ENCODE measurements at regions not wholly inside any gene's neighbourhood (a gene's known extent, or its start where the extent isn't known, plus 50 kb on each side); places are given as distances from the start of the nearest gene placed in this dataset.
"Not testable (repeated sequence)": the region's sequence is repeated elsewhere in the genome, so short reads cannot be mapped to it uniquely, and the experiment has no call there.

DNA sequence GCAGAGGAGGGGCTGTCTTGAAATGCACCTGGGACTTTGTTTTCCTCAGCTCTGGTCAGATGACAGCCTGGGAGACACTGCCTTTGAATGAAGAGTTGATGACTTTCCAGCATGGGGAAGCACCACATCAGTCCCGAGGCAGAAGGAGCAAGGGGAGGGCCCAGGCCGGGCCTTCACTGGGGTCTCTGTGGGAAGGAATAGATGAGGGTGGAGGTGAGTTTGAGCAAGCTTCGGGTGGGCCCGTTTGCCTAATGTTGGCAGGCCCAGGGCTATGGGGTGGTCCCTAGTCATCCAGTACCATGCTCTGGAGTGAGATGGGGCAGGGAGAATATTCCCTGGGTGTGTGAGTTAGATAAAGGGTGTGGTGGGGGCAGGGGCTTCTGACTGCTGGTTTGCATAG, 100.4 kb upstream of the RUFY1 start:
- intact Hi-C loops (cut with micrococcal nuclease); ATAC-seq; in situ Hi-C loops (cut with MboI); H3K4me2 ChIP-seq (ENCODE audit: insufficient read depth, low read length); H3K4me3 ChIP-seq; POLR2A ChIA-PET; H3K79me2 ChIP-seq (ENCODE audit: control insufficient read depth, insufficient read depth, low read length); BruUV-seq (replicated peaks); FAIRE-seq; H3K27ac ChIP-seq (ENCODE audit: extremely low read depth, low read depth, low read length); H3K36me3 ChIP-seq (ENCODE audit: control insufficient read depth, insufficient read depth, low read length); H3K9ac ChIP-seq (ENCODE audit: insufficient read depth in 1 of 2, low read depth in 2 of 2, low read length in 2 of 2); CTCF ChIA-PET (ENCODE audit: low intra/inter-chr PET ratio); H3K9me1 ChIP-seq (ENCODE audit: control insufficient read depth, insufficient read depth, low read length); H4K20me1 ChIP-seq (replicated peaks; ENCODE audit: control insufficient read depth, insufficient read depth, low read length); H3K27me3 ChIP-seq (ENCODE audit: control insufficient read depth in 2 of 2, insufficient read depth in 2 of 2, low read length in 2 of 2); DNase-seq (ENCODE audit: extremely low read depth in 1 of 4, low spot score in 3 of 4); H2AFZ ChIP-seq (ENCODE audit: low read depth, low read length); H3K9me3 ChIP-seq (replicated peaks; ENCODE audit: control insufficient read depth, insufficient read depth, low read depth, low read length); H3K4me1 ChIP-seq (replicated peaks in 1 of 2; ENCODE audit: control insufficient read depth in 2 of 2, insufficient read depth in 2 of 2, low read length in 2 of 2): not testable (repeated sequence)
- 0% methylated on average over 4 of the region's 4 CpGs for WGBS (ENCODE audit: insufficient coverage, low coverage, missing lambda C conversion rate)

DNA sequence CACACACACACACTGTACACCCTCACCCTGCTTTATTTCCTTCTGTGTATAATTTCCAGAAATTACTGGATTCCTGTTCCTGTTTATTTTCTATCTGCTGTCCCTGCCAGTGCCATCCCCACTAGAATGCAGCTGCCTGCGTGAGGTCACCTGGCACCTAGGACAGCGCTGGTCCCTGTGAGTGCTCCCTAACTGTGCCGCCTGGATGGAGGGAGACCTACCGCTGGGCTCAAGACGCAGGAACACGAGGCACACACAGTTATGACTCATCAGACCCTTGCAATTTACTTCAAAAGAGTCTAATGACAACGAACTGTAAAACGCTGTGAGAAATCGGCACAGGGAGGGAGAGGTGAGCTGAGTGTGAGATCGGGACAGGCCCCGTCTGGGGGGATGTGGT, 102.1 kb upstream of the RUFY1 start:
- H3K9me1 ChIP-seq (ENCODE audit: control insufficient read depth, insufficient read depth, low read length); H3K4me2 ChIP-seq (ENCODE audit: insufficient read depth, low read length); H2AFZ ChIP-seq (ENCODE audit: low read depth, low read length); H3K4me3 ChIP-seq; in situ Hi-C loops (cut with MboI); FAIRE-seq; H3K27ac ChIP-seq (ENCODE audit: extremely low read depth, low read depth, low read length); DNase-seq (ENCODE audit: extremely low read depth in 1 of 4, low spot score in 3 of 4); POLR2A ChIA-PET; intact Hi-C loops (cut with micrococcal nuclease); H3K9ac ChIP-seq (ENCODE audit: insufficient read depth in 1 of 2, low read depth in 2 of 2, low read length in 2 of 2); H3K79me2 ChIP-seq (ENCODE audit: control insufficient read depth, insufficient read depth, low read length); H3K36me3 ChIP-seq (ENCODE audit: control insufficient read depth, insufficient read depth, low read length); ATAC-seq; H4K20me1 ChIP-seq (replicated peaks; ENCODE audit: control insufficient read depth, insufficient read depth, low read length); H3K4me1 ChIP-seq (replicated peaks in 1 of 2; ENCODE audit: control insufficient read depth in 2 of 2, insufficient read depth in 2 of 2, low read length in 2 of 2); H3K9me3 ChIP-seq (replicated peaks; ENCODE audit: control insufficient read depth, insufficient read depth, low read depth, low read length); BruUV-seq (replicated peaks); CTCF ChIA-PET (ENCODE audit: low intra/inter-chr PET ratio); H3K27me3 ChIP-seq (ENCODE audit: control insufficient read depth in 2 of 2, insufficient read depth in 2 of 2, low read length in 2 of 2): not testable (repeated sequence)
- WGBS (ENCODE audit: insufficient coverage, low coverage, missing lambda C conversion rate) = no CpG with 5 or more reads among the region's 11 CpGs

DNA sequence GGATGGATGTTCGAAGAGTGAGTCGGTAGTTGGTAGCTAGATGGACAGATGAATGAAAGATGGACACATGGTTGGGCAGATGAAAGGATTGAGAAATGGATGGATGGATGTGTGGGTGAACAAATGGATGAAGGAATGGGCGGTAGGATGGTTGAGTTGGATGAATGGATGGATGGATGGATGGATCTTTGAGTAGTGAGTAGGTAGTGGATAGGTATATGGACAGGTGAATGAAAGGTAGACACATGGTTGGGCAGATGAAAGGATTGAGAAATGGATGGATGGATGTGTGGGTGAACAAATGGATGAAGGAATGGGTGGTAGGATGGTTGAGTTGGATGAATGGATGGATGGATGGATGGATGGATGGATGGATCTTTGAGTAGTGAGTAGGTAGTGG, 97.0 kb upstream of the ADAMTS2 start:
- H3K4me3 ChIP-seq; H3K27ac ChIP-seq (ENCODE audit: extremely low read depth, low read depth, low read length); CTCF ChIA-PET (ENCODE audit: low intra/inter-chr PET ratio); H3K9me3 ChIP-seq (replicated peaks; ENCODE audit: control insufficient read depth, insufficient read depth, low read depth, low read length); ATAC-seq; DNase-seq (ENCODE audit: extremely low read depth in 1 of 4, low spot score in 3 of 4); H4K20me1 ChIP-seq (replicated peaks; ENCODE audit: control insufficient read depth, insufficient read depth, low read length); H3K4me2 ChIP-seq (ENCODE audit: insufficient read depth, low read length); intact Hi-C loops (cut with micrococcal nuclease); H3K79me2 ChIP-seq (ENCODE audit: control insufficient read depth, insufficient read depth, low read length); POLR2A ChIA-PET; BruUV-seq (replicated peaks); H3K36me3 ChIP-seq (ENCODE audit: control insufficient read depth, insufficient read depth, low read length); H3K9me1 ChIP-seq (ENCODE audit: control insufficient read depth, insufficient read depth, low read length); in situ Hi-C loops (cut with MboI); H2AFZ ChIP-seq (ENCODE audit: low read depth, low read length); FAIRE-seq; H3K4me1 ChIP-seq (replicated peaks in 1 of 2; ENCODE audit: control insufficient read depth in 2 of 2, insufficient read depth in 2 of 2, low read length in 2 of 2); H3K9ac ChIP-seq (ENCODE audit: insufficient read depth in 1 of 2, low read depth in 2 of 2, low read length in 2 of 2): not testable (repeated sequence)
- 3% methylated on average over 3 of the region's 3 CpGs for WGBS (ENCODE audit: insufficient coverage, low coverage, missing lambda C conversion rate)
- H3K27me3 ChIP-seq (ENCODE audit: control insufficient read depth in 2 of 2, insufficient read depth in 2 of 2, low read length in 2 of 2) = peaks cover 13 to 41% of the 10 kb centered on the region in 2 experiments; a peak in 3 of 5 replicates

Measured in K562 (cell line).